ENCODE measurements at regions not wholly inside any gene's neighbourhood (a gene's known extent, or its start where the extent isn't known, plus 50 kb on each side); places are given as distances from the start of the nearest gene placed in this dataset.

- TF ChIP-seq, protein P1, sequence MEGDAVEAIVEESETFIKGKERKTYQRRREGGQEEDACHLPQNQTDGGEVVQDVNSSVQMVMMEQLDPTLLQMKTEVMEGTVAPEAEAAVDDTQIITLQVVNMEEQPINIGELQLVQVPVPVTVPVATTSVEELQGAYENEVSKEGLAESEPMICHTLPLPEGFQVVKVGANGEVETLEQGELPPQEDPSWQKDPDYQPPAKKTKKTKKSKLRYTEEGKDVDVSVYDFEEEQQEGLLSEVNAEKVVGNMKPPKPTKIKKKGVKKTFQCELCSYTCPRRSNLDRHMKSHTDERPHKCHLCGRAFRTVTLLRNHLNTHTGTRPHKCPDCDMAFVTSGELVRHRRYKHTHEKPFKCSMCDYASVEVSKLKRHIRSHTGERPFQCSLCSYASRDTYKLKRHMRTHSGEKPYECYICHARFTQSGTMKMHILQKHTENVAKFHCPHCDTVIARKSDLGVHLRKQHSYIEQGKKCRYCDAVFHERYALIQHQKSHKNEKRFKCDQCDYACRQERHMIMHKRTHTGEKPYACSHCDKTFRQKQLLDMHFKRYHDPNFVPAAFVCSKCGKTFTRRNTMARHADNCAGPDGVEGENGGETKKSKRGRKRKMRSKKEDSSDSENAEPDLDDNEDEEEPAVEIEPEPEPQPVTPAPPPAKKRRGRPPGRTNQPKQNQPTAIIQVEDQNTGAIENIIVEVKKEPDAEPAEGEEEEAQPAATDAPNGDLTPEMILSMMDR (IDR thresholded peaks at IDR 0.05), result no peak
- TF ChIP-seq POLR2A (IDR thresholded peaks at IDR 0.05) (no peak), EP300 (IDR thresholded peaks at IDR 0.05) (no peak)
These were observed 138.8 kb upstream of the IL15 start for GRCh38 chr4:141497627-141498026.
